Femur (tissue), 1 donor: ENCODE measurements at regions not wholly inside any gene's neighbourhood (a gene's known extent, or its start where the extent isn't known, plus 50 kb on each side); places are given as distances from the start of the nearest gene placed in this dataset.
"Not testable (repeated sequence)": the region's sequence is repeated elsewhere in the genome, so short reads cannot be mapped to it uniquely, and the experiment has no call there.

Experiments used
- DNase-seq: peaks from one replicate; pipeline ENCODE4 v3.0.0-alpha.2; 2017

GRCh38 chr6:168169624-168170023 is 90.6 kb upstream of the FRMD1 start:
- DNase-seq, result no peak

GRCh38 chr6:168168936-168169335 is 89.9 kb upstream of the FRMD1 start:
- not testable (repeated sequence) for DNase-seq

GRCh38 chr6:168168330-168168729 is 89.3 kb upstream of the FRMD1 start:
- not testable (repeated sequence) for DNase-seq

DNA sequence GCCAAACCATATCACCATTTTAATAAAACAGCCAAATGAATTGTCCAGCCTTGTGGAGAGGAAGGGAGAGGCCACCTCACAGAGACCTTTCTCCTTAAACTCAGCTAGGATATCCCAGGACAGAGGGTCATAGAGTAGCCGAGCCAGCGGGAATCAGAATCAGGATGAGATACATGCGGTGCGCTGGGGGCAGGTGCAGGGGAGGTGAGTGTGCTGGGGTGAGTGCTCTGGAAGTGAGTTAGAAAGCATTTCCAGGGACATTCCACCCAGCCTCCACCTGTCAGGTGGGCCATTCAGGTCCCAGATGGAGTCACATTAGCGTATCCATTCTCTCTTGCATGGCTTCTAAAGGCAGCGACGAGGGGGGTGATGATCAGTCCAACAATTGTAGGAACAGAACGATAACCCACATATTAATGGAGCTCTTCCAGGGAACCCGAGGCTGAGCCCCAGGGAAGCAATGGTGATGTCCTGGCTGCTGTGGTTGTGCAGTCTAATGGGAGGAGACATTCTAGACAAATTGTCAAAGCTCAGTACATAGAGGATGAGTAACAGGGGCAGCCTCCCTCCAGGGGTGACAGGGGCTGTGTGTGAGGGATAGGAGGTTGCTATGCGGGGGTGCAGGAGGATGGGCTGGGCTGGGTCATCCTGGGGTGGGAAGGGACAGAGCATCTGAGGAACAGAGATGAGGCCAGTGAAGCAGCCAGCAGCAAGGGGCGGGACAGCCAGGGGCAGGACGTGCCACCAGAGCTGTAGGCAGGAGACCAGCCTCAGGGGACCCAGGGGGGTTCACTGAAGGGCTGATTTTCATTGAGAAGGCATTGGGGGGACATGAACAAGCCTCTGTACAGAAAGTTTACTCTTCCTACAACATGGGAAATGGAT is 88.7 kb upstream of the FRMD1 start:
- no peak for DNase-seq

DNA sequence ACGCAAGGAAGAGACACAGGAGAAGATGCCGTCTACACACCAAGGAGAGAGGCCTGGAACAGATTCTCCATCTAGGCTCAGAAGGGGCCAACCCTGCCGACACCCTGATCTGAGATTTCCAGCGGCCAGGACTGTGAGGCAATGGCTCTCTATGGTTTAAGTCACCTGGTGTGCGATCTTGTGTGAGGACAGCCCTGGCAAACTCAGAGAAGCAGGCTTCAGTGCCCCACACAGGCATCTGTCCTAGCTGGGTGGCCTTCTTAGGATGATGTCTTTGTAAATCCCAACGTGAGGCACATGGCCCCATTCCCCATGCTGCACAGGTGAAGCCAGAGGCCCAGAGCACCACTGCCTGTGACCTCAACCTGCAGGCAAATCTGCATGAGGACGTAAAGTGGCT is 87.6 kb upstream of the FRMD1 start:
- no peak for DNase-seq

- DNase-seq, result no peak
Measured at GRCh38 chr6:168165891-168166290, 86.9 kb upstream of the FRMD1 start.

DNA sequence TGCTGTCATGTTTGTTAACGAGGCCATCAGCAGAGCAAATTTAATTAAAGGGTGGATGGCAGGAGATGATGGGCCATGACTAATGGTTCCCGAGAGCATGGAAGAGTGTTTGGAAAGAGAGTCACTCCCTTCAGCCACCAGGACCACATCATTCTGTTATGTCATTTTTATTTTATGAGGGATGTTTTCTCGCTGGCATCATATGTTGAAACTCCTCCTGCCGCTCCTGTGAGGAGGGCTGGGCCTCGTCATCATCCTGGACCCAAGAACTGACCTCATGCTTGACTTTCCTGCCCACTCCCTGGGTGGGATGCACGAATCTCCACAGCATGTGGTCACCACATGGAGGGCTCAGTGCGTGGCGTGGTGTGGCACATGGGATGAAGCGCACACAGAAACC is 86.4 kb upstream of the FRMD1 start:
- DNase-seq, result no peak

DNA sequence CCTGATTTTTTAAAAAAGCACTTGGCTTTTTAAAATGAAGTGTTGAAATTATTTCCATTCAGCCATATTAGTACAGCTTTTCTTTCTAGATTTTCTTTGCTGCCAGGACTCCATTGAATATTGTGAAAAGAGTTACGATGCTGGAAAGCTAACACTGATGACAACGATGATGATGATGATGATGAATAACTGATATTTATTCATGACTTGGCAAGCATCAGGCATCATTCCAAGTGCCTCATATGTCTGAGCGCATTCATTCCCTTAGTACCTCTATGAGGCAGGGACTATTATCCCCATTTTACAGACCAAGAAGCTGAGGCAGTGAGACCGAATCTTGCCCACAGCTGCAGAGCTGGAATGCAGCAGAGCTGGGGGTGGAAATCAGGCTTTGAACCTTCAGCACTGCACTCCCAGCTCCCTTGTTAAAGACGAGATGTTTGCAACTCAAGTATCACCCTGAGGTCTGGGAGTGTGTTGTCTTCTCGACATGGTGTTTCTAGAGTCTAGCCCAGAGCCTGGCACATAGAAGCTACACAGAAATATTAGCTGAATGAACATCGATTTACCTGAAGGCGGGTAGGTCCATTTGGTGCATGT is 85.5 kb upstream of the FRMD1 start:
- no peak for DNase-seq

GRCh38 chr6:168163096-168163731 is 84.2 kb upstream of the FRMD1 start:
- no peak for DNase-seq

GRCh38 chr6:168162366-168162765 is 83.4 kb upstream of the FRMD1 start:
- no peak for DNase-seq

DNA sequence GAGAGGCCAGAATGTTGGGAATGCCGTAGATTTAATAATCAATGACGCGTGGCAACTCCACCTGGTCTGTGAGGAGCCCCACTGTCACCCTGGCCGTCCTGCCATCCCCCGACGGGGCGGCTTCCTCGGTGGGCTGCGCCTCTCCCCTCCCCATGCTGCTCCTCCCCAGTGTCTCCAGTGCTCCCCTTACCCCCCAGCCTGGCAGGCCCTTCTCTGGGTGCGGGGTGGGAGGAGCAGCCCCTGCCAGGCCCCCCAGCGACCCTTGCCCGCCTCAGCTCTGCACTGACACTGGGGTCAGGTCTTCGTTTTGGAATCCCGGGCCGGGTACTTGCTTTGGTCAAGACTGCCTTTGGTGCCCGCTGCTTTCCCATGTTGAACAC is 82.3 kb upstream of the FRMD1 start:
- DNase-seq, result no peak

- DNase-seq, result no peak
Measured at GRCh38 chr6:168160506-168161370, 81.7 kb upstream of the FRMD1 start.

DNA sequence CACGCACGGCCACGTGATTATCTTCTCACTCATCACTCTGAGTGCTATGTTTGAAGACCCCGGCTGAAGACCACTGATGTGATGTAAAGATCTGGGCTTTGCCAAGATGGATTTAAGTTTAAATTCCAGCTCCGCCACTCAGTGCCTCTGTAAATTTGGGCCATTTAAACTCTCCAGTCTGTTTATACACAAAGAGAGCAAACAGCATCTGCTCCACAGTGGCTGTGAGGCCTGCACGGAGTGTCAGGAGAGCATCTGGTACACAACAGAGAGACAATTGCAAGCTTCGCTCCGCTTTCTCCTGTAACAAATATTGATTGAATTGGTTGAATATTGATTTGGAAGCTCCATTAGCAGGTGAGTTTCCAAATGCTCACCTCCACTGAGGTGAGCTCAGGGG is 80.5 kb upstream of the FRMD1 start:
- no peak for DNase-seq

DNA sequence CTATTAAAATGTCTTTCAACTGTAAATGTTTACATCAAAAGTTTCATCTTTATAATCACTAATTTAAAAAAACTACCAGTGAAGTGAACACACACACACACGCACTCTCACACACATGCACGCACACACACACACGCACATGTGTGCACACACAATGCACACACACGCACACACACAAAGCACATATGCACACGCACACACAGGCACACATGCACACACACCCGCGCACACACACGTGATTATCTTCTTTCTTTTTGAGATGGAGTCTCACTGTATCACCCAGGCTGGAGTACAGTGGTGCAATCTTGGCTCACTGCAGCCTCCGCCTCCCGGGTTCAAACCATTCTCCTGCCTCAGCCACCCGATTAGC is 80.0 kb upstream of the FRMD1 start:
- DNase-seq, result no peak

DNA sequence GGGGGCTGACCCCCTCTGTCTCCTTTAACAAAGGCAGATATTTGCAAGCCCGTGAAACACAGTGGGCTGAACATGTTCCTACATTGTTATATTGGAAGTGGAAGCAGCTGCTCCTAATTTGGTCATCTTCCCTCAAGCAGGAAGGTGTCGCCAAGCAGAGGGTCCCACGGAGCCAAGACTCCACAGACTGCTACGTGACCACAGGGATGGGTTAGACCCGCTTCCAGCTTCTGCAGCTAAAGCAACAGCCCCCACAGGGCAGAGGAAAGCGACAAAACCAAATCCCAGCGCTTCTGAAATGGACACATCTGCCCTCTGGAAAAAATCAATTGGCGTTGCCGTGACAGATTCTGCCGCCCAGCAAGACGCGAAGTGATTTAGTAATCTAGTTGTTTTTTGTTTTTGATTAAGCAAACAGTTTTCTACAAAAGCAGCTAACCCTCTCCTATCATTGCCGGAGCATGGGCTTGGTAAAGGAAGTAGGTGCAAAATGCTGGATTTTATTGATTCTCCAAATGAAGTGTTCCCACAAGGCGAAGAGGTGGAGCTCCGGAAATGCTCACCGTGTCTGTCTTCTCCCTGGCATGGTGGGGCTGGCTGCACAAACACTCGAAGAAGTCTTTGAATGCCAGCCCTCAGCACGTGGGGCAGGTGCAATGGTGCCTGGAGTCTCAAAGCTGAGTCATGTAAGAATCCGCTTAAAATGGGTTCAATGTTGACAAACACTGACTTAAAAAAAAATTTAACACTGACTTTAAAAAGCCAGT is 79.4 kb upstream of the FRMD1 start:
- no peak for DNase-seq

- DNase-seq, result no peak
Measured at GRCh38 chr6:168157272-168158212, 78.5 kb upstream of the FRMD1 start.

- no peak for DNase-seq
Measured at GRCh38 chr6:168156742-168157265, 77.8 kb upstream of the FRMD1 start.

DNA sequence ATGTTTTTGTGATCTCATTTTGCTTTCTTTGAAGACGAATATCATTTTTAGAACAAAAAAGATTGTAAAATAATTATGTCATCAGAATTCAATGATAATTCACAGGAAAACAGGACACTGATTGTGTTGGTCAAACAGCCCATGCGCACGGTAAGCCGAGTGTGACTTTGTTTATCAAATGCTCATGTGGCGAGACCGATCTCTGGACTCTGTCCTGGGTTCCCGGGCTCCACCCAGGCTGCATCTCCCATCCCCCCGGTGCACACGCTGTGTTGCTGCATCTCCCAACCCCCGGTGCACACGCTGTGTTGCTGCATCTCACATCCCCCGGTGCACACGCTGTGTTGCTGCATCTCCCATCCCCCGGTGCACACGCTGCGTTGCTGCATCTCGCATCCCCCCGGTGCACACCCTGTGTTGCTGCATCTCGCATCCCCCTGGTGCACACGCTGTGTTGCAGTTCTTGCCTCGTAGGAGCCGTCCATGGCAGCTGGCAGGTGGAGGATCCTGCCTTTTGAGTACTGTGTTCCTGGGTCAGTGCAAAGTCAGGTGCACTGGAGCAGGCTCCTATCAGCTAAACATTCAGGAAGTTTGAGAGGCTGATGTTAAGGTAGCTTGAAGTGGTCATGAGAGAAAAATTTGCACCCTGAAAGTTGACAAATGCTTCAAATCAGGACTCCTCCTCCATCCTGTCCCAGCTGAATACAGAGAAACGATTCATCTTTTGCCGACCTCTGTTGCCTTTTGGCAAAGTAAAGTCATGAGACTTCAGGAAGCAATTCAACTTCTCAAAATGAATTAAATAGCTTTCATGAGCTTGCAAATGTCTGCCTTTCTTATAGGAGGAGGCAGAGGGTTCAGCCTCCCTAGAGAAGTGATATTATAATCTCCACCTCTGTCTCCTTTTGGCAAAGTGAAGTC is 77.1 kb upstream of the FRMD1 start:
- no peak for DNase-seq

DNA sequence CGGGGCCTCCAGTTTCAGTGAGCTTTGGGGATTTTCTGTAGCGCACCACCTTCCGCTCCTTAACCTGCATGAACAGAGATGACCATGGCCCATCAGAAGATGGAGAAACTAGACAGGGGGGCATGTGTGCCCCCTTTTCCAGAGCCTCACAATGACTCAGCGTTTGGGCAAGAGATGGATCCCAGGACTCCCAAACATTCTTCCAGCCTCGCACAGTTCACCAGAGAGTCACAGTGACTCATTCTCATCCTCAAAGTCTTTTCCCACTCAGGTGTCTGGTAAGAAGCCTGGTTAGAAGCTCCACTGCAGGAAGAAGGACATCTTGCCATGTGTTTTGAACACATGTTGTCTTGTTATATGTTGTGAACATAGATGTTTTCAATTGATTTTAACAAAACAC is 76.2 kb upstream of the FRMD1 start:
- DNase-seq, result no peak
